HG03432 (cell line): ENCODE measurements at regions not wholly inside any gene's neighbourhood (a gene's known extent, or its start where the extent isn't known, plus 50 kb on each side); places are given as distances from the start of the nearest gene placed in this dataset.

Source experiments
- ATAC-seq: cut with Tn5 transposase; IDR thresholded peaks from one replicate; pipeline ENCODE4 v1.9.1; 2021; ENCODE audit warnings: mild to moderate bottlenecking, moderate library complexity; ENCODE audit not compliant: unreplicated experiment

- no peak for ATAC-seq
Measured at GRCh38 chr4:38189445-38189844, 229.2 kb downstream of the PTTG2 start.

GRCh38 chr4:38190717-38191178, 230.6 kb downstream of the PTTG2 start:
- no peak for ATAC-seq

DNA sequence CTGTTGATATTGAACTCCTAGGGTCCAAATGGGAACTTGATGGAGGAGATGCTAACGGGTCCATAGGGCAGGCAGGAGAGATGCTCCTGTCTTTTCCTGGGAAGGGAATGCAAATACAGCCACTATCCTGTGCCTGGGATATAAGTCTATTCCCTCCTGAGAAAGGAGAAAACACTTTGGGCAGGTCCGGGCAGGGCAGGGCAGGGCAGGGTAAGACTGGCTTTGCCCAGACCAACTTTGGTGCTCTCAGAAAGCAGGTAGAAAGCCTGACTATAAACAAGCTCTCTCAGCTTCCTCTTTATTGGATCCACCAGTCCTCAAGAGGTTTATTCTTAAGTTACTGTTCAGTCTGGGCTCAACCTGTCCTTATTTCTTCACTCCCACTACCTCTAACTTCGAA, 232.3 kb downstream of the PTTG2 start:
- ATAC-seq = no peak

- no peak for ATAC-seq
Measured at GRCh38 chr4:38193236-38193863, 233.2 kb downstream of the PTTG2 start.

DNA sequence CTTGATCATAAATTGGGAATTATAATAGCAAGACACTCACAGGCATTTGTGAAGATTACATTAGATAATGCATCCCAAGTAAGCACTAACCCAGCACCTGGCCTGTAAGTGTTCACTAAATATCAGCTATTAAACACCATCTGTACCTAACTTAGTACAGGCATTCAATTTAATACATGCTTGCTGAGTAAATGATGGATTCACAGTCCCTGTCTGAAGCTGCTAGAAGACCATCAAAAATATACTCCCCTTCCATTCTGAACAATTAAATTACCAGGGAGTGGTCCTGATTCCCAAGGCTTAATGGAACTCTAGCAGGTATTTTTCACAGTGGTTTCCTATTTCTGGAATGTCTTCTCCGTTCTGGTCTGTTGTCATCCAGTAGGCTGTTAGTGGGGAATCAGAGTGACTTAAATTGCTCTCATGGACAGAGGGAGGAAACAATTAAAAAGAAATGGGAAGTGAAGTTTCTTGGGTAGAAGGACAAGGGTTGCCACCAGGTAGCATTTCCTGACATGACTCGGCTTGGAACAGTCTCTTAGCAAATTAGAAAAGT, 233.9 kb downstream of the PTTG2 start:
- no peak for ATAC-seq

DNA sequence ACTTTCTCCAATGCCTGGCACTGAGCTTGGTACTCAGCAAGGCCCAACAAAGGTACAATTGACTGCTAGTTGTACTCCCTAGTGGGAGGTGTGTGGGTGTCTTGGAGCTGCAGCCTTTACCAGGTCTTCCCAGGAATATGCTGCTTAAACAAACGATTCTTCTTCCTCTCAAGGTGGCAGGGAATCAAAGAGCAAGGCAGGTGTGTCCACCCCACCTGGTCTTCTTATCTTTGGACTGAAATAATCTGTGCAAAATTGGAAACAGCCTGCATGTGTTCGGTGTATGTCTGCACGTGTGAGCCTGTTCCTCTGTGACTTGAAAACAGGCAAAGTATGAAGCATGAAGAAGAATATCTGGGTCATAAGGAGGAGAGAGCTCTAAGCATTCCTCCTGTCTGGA, 235.3 kb downstream of the PTTG2 start:
- no peak for ATAC-seq

DNA sequence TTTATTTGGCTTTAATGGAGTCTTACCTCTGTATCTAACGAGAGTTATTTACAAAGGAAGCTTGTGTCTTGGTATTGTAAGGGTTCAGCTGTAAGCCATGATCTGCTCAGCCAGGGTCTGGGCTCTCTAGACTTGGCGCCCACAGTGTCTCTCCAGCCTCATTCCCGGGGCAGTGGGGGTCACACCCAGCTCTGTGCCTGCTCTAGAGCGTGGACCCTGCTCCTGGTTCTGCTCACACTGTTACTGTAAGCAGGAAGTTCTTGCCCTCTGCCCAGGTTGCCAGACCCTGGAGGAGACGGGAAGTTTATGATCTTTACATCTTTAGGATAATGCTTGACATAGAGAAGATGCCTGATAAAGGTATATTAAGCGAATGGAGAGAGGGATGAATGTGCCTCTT, 235.7 kb downstream of the PTTG2 start:
- no peak for ATAC-seq

GRCh38 chr4:38202242-38202641, 242.0 kb downstream of the PTTG2 start:
- ATAC-seq = no peak

- ATAC-seq = no peak
Measured at GRCh38 chr4:38203609-38204008, 243.4 kb downstream of the PTTG2 start.

DNA sequence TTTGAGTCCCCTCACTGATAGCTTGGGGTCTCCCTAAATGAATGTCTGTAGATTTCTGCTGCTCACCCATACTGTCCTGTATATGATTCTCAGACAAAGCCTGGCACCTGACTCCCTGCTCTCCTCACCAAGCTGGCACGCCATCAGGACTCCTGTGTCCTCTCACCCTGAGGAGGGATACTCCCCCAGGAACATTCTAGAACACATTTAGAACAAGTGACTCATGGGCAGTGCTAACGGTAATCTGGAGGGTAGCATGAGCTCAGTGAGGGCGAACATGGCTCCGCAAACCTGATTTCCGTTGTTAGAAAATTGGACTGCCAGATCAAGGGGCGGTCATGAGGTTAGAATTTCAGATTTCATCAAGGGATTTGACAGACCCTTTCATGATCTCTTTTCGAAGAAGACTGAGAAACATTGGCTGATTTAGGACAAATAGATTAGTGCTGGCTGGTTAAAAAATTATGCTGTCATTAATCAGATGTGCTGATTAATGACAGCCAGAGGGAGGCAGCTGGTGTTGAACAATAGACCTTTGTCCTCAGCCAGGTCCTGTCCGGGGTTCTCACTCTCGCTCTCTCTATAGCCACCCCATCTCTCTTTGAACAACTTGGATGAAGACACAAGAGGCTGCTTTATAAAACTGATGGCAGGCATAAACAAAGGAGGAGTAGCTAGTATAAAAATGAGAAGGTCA, 244.3 kb downstream of the PTTG2 start:
- ATAC-seq = no peak

GRCh38 chr4:38205261-38205660, 245.1 kb downstream of the PTTG2 start:
- ATAC-seq = no peak

DNA sequence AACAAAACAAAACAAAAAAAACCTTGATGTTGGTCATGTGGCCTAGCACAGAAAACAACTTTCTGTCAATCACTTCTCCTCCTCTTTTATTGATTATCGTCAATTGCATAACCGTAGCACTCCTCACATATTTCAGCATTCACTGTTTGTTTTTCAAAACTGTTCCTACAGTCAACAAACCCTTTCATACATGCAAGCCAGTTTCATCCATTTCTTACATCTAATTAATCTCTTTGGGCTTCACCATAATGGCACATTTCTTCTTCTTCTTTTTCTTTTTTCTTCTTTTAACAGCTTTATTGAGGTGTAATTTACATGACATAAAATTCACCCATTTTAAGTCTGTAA, 246.9 kb downstream of the PTTG2 start:
- ATAC-seq = no peak

GRCh38 chr4:38209654-38210053, 249.5 kb downstream of the PTTG2 start:
- no peak for ATAC-seq

DNA sequence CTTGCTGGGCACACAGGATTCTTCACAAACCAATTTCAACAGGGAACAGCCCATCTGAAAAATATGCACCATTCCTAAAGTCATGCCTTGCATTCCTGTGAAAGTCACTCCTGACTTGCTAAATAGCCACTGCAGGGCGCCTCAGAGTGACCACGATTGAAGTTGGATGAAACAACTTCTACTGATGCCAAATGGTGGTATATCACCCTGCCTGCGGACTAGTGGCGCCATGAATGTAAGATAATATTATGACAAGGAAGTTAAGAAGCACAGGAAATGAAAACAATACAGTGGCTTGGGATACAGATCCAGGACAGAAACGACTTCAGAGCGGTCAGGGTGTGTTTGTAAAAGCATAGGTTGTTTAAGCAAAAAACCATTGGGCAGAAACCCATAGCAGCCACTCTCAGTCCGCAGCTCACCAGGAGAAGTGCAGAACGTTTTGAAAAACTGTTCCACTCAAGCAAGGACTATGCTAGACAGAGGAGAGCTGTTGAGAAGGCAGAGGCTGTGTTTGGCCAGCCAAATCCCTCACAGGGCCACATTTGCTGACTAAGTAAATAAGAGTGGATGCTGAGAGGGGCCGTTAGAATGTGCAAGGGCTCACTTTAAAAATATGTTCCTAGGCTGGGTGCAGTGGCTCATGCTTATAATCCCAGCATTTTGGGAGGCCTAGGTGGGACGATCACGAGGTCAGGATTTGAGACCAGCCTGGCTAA, 250.4 kb downstream of the PTTG2 start:
- no peak for ATAC-seq

DNA sequence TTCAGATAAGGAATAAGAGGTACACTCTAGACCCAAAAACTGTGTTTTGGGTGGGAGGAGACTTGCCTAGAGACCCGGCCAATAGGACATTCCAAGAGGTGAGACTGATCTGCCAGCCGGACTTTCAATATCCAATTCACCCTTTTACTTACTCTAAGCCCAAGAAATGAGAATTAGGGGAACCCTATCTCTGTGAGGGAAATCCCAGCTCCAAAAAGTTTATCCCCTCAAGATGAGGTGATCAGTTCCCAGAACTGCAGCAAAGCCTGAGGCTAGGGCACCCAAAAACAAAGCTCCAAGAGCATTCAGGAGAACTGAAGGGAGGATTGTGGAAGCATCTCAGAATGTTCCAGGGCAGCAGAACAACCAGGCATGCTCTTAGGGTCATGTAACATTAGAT, 251.7 kb downstream of the PTTG2 start:
- no peak for ATAC-seq

DNA sequence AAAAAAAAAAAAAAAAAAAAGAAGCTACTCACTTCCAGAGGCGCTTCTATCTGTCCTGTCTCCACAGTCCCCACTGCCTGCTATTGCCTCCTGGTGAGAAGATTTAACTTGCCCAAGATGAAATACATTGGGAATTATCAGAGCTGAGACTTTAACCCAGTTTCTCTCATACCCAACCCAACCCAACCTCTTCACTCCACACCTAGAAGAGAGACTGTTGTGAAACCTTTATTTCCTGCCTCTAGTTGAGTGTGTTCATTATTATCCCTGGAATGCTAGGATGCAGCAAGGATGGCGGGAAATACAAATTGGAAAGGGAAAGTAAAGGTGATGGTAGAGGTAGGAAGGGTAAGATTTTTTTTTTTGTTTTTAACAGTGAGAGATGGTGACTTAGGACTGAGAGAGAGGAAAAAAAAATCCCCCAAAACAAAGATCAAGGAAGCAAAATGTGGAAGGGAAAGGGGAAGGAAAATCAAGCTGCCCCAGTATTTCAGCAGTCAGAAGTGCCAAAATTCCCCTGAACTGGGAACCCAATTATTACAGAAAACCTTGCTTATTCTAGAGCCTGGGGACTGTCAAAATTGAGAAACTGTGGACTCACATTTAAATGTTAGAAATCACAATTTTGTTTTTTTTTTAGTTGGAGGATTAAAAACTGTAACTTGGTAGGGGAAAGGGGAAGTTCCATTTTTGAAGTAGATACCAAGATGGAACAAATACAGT, 253.0 kb downstream of the PTTG2 start:
- ATAC-seq = no peak

GRCh38 chr4:38222892-38223291, 262.7 kb downstream of the PTTG2 start:
- no peak for ATAC-seq

DNA sequence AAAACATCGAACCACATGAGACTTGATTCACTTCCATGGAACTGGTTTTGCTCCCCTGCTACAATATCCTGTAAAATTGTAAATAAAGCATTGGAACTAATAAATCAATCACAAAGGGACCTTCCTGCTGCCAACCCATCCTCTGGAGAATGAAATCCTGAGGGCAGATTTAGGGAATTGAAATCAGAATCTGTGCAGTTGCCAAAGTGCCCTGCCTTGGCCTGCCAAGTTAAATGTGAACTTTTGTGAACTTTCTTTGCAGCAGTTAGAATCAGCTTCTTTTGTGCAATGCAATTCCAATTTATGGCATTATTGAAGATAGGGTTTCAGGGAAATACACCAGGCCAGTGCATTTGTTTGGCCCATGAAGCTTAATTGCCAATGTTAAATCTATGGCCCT, 263.1 kb downstream of the PTTG2 start:
- ATAC-seq = no peak

DNA sequence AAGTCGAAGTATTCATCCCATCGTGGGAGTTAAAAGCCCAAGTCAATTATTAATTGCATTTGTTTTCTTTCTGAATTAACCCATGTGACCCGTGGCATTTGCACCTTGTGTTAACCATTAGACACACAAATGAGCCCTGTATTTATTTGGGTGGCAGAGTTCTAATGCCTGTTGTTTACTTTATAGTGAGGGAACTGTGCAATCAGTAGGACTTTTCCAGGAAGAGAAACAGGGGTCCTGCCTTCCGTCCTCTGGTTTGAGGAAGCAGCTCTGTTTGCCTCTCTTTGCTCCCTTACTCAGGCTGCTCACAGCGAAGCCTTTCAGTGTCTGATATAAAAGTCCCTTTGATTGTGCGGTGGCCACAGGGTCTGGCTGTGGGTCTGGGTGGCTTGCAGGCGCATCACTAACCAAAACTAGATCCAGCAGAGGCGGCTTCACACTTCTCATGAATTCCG, 263.6 kb downstream of the PTTG2 start:
- no peak for ATAC-seq

GRCh38 chr4:38224850-38225249, 264.7 kb downstream of the PTTG2 start:
- ATAC-seq = no peak

GRCh38 chr4:38226170-38226569, 266.0 kb downstream of the PTTG2 start:
- no peak for ATAC-seq
